HG03139 (cell line): ENCODE measurements at regions not wholly inside any gene's neighbourhood (a gene's known extent, or its start where the extent isn't known, plus 50 kb on each side); places are given as distances from the start of the nearest gene placed in this dataset.

Source experiments
- ATAC-seq: cut with Tn5 transposase; IDR thresholded peaks from one replicate; pipeline ENCODE4 v1.9.1; 2021; ENCODE audit not compliant: unreplicated experiment

DNA sequence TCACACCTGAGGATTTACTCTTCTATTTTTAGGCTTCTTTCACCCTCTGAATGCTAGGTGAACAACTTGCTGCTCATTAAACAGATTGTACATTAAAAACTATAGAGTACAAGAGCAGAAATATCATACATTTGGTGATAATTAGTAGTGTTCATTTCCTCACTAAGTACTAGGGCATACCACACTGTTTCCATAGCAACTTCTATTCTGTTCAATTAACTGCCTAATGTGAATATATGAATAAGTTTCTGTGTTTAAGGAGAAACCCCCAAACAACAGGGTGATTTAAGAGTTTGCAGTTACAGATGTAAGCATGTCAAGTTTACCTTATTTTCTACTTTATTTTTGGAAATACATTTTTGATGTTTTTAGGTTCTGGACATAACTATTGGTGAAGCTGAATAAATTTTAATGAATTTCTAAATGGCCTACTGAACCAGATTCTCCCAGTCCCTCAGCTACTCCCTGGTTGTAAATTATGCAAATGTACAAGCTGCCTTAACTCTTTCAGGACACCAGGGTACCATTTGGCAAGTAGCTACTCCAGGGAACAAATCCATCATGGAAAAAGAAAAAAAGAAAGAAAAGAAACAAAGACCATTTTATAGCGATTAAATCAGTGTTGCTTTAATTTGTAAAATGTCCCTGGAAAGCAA, 199.8 kb upstream of the NAV3 start:
- no peak for ATAC-seq

- no peak for ATAC-seq
Observed at GRCh38 chr12:77630344-77630743, 200.3 kb upstream of the NAV3 start.

DNA sequence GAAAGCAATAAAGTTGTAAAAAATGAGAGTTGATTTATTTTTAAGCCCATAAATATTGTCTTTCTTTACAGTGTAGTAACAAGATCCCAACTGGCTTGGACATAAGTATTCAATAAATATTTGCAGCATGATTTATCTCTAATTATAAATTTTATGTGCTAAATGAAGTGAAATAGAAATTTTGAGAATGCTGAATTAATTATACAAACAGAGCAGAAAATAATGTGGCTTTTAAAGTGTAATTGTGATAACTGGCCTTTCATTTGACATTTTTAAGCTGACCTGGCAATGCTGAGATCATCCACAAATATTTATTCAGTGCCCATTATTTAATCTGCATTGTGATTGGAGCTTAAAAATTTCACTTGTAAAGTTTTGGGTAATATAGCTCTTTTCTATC, 201.6 kb upstream of the NAV3 start:
- ATAC-seq: no peak

DNA sequence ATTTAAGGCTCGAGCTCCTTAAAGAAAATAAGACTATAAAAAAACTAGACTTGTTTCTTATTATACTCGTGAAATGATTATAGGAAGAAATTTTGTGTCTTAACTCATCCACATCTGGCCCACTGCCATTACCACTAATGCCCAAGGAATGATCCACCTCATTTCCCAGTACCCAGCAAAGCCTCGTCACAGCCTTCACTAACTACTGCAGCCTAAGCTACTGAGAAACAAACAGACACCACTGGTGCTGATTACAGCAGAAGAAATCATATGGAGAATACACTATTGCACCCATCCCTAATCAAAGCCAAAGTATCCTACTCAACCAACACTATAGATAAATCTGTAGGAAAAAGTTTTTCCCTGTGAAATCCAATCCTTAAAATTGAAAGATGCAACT, 205.3 kb upstream of the NAV3 start:
- no peak for ATAC-seq

GRCh38 chr12:77619425-77619824, 211.3 kb upstream of the NAV3 start:
- no peak for ATAC-seq

GRCh38 chr12:77617818-77618217, 212.9 kb upstream of the NAV3 start:
- no peak for ATAC-seq

DNA sequence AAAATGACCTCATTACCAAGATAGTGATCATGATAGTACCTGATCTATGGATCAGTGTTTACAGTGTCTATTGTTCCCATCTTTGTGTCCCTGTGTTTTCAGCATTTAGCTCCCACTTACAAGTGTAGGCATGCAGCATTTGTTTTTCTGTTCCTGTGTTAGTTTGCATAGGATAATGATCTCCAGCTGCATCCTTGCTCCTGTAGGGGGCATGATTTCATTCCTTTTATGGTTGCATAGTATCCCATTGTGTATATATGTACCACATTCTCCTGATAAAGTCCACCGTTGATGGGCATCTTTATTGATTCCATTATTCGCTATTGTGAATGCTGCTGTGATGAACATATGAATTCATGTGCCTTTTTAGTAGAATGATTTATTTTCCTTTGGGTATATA, 215.4 kb upstream of the NAV3 start:
- ATAC-seq: no peak

GRCh38 chr12:77613411-77613810, 217.3 kb upstream of the NAV3 start:
- ATAC-seq: no peak

GRCh38 chr12:77610446-77610845, 220.2 kb upstream of the NAV3 start:
- no peak for ATAC-seq

DNA sequence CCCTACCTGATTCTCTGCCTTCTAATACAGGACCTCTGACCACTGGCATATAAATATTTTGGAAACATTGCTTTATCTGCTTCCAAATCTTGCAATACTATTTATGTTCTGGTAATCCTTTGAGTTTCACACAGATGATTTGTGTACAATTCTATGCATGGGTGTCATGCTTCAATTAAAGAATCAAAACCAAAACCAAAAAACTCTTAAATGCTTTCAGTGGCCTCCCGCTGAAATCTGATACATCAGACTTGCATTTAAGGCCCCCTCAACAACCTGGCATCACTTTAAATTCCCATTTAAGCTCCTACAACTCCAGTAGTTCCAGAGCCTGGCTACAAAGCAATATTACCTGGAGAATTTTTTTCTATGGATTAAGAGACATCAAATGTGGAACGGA, 221.7 kb upstream of the NAV3 start:
- ATAC-seq: no peak

- no peak for ATAC-seq
Observed at GRCh38 chr12:77608271-77608824, 222.3 kb upstream of the NAV3 start.

GRCh38 chr12:77606348-77606747, 224.3 kb upstream of the NAV3 start:
- ATAC-seq: peak; percentile 50

DNA sequence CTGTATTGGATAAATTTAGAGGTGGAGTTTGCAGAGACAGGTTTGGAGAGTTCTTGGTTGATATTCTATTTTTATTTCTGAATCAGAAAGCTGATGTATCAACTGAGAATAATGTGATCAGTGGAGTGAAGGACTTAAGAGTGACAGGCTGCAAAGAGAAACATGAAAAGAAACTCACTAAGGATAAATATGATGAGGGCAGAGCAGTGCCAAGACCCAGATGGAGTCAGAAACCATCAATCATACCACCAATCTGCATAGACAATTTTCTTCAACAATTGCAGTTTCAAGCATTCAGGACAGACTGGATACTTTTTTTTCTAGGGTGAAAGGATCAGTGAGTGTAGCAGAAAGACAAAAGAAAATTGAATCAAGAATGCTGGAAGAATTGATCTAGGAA, 226.7 kb upstream of the NAV3 start:
- no peak for ATAC-seq

DNA sequence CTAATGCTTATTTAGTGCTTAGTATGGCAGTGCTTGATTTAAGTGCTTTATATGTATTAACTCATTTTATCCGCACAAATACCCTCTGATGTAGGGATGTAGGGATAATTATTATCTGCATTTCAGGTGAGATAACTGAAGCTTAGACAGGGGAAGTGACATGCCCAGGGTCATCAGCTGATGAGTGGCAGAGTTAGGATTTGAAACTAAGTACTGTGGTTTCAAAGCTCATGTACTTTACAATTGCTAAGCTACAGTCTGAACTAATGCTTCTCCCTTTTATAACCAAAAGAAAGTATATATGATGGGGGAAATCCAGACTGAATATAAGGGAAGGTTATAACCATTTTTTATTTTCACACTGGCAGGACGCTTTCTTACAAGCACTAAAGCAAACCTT, 229.6 kb upstream of the NAV3 start:
- peak; percentile 32 for ATAC-seq

DNA sequence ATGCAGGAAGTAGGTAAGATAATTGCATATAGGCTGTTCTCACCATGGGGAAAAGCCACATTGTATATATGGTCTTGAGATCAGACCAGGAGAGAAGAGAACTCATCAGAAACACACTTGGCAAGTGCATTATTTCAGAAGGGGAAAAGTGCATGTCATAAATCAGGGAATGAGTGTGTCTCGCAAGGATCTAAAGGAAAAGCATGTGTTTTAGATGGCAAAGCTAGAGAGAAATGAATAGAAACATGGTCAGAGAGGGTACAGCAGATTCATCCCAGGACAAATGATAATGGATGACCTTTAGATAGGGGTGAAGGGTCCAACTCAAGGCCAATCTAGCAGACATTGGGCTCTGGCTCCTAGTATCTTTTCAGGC, 230.2 kb upstream of the NAV3 start:
- ATAC-seq: no peak

DNA sequence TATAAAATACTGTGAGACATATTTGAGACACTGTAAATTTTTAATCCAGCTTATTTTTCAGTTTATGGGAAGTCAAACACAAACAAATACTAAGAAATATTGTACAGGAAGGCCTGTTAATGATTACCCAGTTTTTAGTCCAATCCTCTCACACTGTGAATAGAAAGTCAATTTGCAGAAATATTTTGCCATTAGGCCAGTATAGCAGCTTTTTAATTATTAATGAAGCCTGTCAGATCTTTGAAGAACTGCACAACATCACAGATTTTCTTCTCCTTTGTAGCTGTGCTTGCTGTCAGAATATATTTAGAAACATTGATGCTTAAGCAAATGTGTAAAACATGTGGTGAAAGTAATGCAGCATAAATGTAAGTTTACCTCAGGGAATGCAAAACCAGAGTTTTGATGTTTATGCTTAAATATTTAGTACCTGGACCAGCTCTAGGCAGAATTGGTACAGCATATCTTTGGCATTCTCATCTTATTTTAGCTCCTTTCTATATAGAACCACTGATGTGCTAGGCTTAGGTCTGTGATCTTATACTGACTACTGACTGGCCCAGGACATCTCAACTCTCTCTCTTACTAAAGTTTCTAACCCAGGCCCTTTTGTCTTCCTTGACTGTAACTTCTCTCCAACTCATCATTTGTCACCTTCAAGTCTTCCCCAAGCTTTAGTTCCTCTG, 230.8 kb upstream of the NAV3 start:
- ATAC-seq: peak; percentile 82

- no peak for ATAC-seq
Observed at GRCh38 chr12:77594366-77594765, 236.3 kb upstream of the NAV3 start.

- ATAC-seq: no peak
Observed at GRCh38 chr12:77592836-77593235, 237.9 kb upstream of the NAV3 start.

- no peak for ATAC-seq
Observed at GRCh38 chr12:77591959-77592743, 238.5 kb upstream of the NAV3 start.

DNA sequence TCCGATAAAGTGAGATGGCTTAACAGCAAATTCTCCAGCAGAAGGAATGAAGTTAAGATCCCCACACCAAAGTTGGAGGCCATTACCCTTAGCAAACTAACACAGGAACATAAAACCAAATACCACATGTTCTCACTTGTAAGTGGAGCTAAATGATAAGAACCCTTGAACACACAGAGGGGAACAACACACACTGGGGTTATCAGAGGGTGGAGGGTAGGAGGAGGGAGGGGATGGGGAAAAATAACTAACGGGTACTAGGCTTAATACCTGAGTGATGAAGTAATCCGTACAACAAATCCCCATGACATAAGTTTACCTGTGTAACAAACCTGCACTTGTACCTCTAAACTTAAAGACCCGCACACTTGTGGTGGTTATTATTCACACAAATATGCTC, 240.4 kb upstream of the NAV3 start:
- no peak for ATAC-seq

- ATAC-seq: no peak
Observed at GRCh38 chr12:77584860-77585259, 245.8 kb upstream of the NAV3 start.
